MM.1S (cell line): ENCODE measurements at regions not wholly inside any gene's neighbourhood (a gene's known extent, or its start where the extent isn't known, plus 50 kb on each side); places are given as distances from the start of the nearest gene placed in this dataset.
"Not testable (repeated sequence)": the region's sequence is repeated elsewhere in the genome, so short reads cannot be mapped to it uniquely, and the experiment has no call there.

Experiments used
- DNase-seq: peaks from one replicate; pipeline ENCODE4 v3.0.0-alpha.2; 2015
- H2AFZ ChIP-seq: fragments of 300-600 bp; sonication (generic); 2 replicates; pipeline ENCODE4 v1.6.0; 2016; ENCODE audit warnings: antibody characterized with exemption, low read length
- H3F3A ChIP-seq: fragments of 300-600 bp; sonication (generic); 2 replicates; pipeline ENCODE4 v1.6.1; 2016; ENCODE audit warnings: mild to moderate bottlenecking, antibody characterized with exemption, low read length, moderate library complexity, mixed read lengths; ENCODE audit not compliant: insufficient read depth
- H3K27ac ChIP-seq: fragments of 300-600 bp; sonication (generic); 2 replicates; pipeline ENCODE4 v1.5.1; 2016; ENCODE audit warnings: mild to moderate bottlenecking, low read length
- H3K27me3 ChIP-seq: fragments of 300-600 bp; sonication (generic); replicated peaks from 2 replicates; pipeline ENCODE4 v1.6.0; 2016; ENCODE audit warnings: low read length; ENCODE audit not compliant: insufficient read depth
- H3K36me3 ChIP-seq: fragments of 300-600 bp; sonication (generic); replicated peaks from 2 replicates; pipeline ENCODE4 v1.6.1; 2016; ENCODE audit warnings: mild to moderate bottlenecking, low read length, mixed read lengths; ENCODE audit not compliant: insufficient read depth
- H3K4me1 ChIP-seq: fragments of 300-600 bp; sonication (generic); 2 replicates; pipeline ENCODE4 v1.6.1; 2016; ENCODE audit warnings: low read length, mixed read lengths
- H3K4me2 ChIP-seq: fragments of 300-600 bp; sonication (generic); 2 replicates; pipeline ENCODE4 v1.6.0; 2016; ENCODE audit warnings: low read depth, low read length
- H3K4me3 ChIP-seq: fragments of 300-600 bp; sonication (generic); 2 replicates; pipeline ENCODE4 v1.5.1; 2016; ENCODE audit warnings: low read length, mixed read lengths
- H3K79me2 ChIP-seq: fragments of 300-600 bp; sonication (generic); 2 replicates; pipeline ENCODE4 v1.6.1; 2016; ENCODE audit warnings: mixed run types, low read length, mixed read lengths
- H3K9ac ChIP-seq: fragments of 300-600 bp; sonication (generic); 2 replicates; pipeline ENCODE4 v1.6.1; 2016; ENCODE audit warnings: low read length, mixed read lengths
- H3K9me2 ChIP-seq: fragments of 300-600 bp; sonication (generic); replicated peaks from 2 replicates; pipeline ENCODE4 v1.6.1; 2016; ENCODE audit warnings: mild to moderate bottlenecking, low read length, mixed read lengths; ENCODE audit not compliant: insufficient read depth
- H3K9me3 ChIP-seq: fragments of 300-600 bp; sonication (generic); replicated peaks from 2 replicates; pipeline ENCODE4 v1.6.1; 2016; ENCODE audit warnings: mild to moderate bottlenecking, low read length, mixed read lengths; ENCODE audit not compliant: insufficient read depth
- H4K20me1 ChIP-seq: fragments of 300-600 bp; sonication (generic); 2 replicates; pipeline ENCODE4 v1.6.1; 2016; ENCODE audit warnings: mild to moderate bottlenecking, low read length, moderate library complexity, mixed read lengths; ENCODE audit not compliant: insufficient read depth
- EZH2 ChIP-seq: fragments of 300-600 bp; sonication (generic); optimal IDR thresholded peaks from 2 replicates; pipeline ENCODE3; 2017; ENCODE audit warnings: low read depth, mild to moderate bottlenecking, antibody characterized with exemption, low read length, mixed read lengths
- EZH2phosphoT487 ChIP-seq: fragments of 300-600 bp; sonication (generic); IDR thresholded peaks from 2 replicates; pipeline ENCODE4 v1.6.1; 2018; ENCODE audit warnings: antibody characterized with exemption, low read length
- TF ChIP-seq, protein P1 (sequence below): fragments of 300-600 bp; sonication (generic); IDR thresholded peaks from 2 replicates; pipeline ENCODE4 v1.5.1; 2016; ENCODE audit warnings: antibody characterized with exemption, low read length, mixed read lengths

DNA sequence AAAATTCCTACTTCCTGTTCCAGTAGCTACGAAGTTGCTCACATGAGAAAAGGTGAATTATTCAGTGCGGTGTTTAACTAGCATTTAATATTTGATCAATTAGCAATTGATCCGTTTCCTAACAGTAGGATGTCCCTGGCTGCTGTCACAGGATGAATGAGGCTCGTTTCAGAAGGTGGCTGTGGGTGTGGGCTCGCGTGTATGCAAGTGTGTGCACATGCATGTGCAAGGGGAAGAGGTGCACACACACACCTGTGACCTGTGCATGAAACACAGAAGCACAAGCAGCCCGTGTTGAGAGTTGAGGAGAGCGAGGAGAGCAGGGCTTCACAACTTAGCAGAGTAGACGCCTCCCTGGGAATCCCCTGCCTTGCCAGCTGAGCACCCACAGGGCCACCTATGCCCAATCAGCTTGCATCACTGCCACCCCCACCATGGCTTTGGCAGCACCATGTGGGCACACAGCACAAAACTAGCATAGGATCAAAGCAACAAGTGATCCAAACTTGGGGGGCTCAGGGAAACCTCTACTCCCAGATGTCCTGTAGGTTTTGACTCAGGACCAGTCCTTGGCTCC, 107.2 kb downstream of the C5orf15 start:
- Histone ChIP-seq H4K20me1 (no peaks in the 10 kb centered on the region), H3K4me2 (no peak overlapping the region), H3K9ac (no peak overlapping the region), H3K9me2 (no peaks in the 10 kb centered on the region), H3K9me3 (no peaks in the 10 kb centered on the region), H3F3A (no peaks in the 10 kb centered on the region), H3K4me1 (0 out of 2 replicates have a peak, but pooled peaks cover 6% of the 10 kb centered on the region), H3K27ac (no peak overlapping the region), H2AFZ (no peak overlapping the region), H3K27me3 (0 out of 2 replicates have a peak, but pooled peaks cover 7% of the 10 kb centered on the region), H3K36me3 (no peaks in the 10 kb centered on the region), H3K4me3 (no peak overlapping the region), H3K79me2 (no peaks in the 10 kb centered on the region)
- TF ChIP-seq EZH2 (no peak), EZH2phosphoT487 (no peak)
- TF ChIP-seq, protein P1, sequence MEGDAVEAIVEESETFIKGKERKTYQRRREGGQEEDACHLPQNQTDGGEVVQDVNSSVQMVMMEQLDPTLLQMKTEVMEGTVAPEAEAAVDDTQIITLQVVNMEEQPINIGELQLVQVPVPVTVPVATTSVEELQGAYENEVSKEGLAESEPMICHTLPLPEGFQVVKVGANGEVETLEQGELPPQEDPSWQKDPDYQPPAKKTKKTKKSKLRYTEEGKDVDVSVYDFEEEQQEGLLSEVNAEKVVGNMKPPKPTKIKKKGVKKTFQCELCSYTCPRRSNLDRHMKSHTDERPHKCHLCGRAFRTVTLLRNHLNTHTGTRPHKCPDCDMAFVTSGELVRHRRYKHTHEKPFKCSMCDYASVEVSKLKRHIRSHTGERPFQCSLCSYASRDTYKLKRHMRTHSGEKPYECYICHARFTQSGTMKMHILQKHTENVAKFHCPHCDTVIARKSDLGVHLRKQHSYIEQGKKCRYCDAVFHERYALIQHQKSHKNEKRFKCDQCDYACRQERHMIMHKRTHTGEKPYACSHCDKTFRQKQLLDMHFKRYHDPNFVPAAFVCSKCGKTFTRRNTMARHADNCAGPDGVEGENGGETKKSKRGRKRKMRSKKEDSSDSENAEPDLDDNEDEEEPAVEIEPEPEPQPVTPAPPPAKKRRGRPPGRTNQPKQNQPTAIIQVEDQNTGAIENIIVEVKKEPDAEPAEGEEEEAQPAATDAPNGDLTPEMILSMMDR = no peak
- DNase-seq = peak; percentile 22

- peak; percentile 48 for DNase-seq
- 0 out of 2 replicates have a peak, but pooled peaks cover 7% of the 10 kb centered on the region for H3K27me3 ChIP-seq
- no peaks in the 10 kb centered on the region for H3K36me3 ChIP-seq
- no peak for TF ChIP-seq EZH2
- TF ChIP-seq, protein P1 = no peak
- no peak for TF ChIP-seq EZH2phosphoT487
- no peak overlapping the region for H3K4me3 ChIP-seq
- peak overlapping the region; percentile 4; the same call in 1 of the 2 replicates for H3K4me2 ChIP-seq
- no peak overlapping the region for H3K9ac ChIP-seq
- H4K20me1 ChIP-seq = no peaks in the 10 kb centered on the region
- no peaks in the 10 kb centered on the region for H3K79me2 ChIP-seq
- no peaks in the 10 kb centered on the region for H3K9me2 ChIP-seq
- no peak overlapping the region for H2AFZ ChIP-seq
- no peak overlapping the region for H3K27ac ChIP-seq
- H3K4me1 ChIP-seq = 0 out of 2 replicates have a peak, but pooled peaks cover 6% of the 10 kb centered on the region
- no peaks in the 10 kb centered on the region for H3F3A ChIP-seq
- H3K9me3 ChIP-seq = no peaks in the 10 kb centered on the region
These were observed 109.4 kb downstream of the C5orf15 start for GRCh38 chr5:133859073-133859472.

GRCh38 chr5:133857595-133858313, 110.7 kb downstream of the C5orf15 start:
- not testable (repeated sequence) for H3K36me3 ChIP-seq, H3K9me2 ChIP-seq, H3K4me3 ChIP-seq, H3F3A ChIP-seq, H3K9ac ChIP-seq, DNase-seq, H3K27me3 ChIP-seq, H3K27ac ChIP-seq, H3K4me2 ChIP-seq, H4K20me1 ChIP-seq, H3K9me3 ChIP-seq, H2AFZ ChIP-seq, H3K79me2 ChIP-seq, H3K4me1 ChIP-seq

GRCh38 chr5:133854554-133854953, 113.9 kb downstream of the C5orf15 start:
- Histone ChIP-seq H2AFZ (no peak overlapping the region), H3K4me3 (no peak overlapping the region), H3K9me3 (no peaks in the 10 kb centered on the region), H3K4me1 (0 out of 2 replicates have a peak, but pooled peaks cover 6% of the 10 kb centered on the region), H3K79me2 (no peaks in the 10 kb centered on the region), H3K4me2 (no peak overlapping the region), H3K27me3 (no peaks in the 10 kb centered on the region), H3K9me2 (no peaks in the 10 kb centered on the region), H4K20me1 (no peaks in the 10 kb centered on the region), H3K9ac (no peak overlapping the region), H3K27ac (no peak overlapping the region), H3K36me3 (no peaks in the 10 kb centered on the region), H3F3A (no peaks in the 10 kb centered on the region)
- DNase-seq = no peak
- TF ChIP-seq EZH2 = no peak
- no peak for TF ChIP-seq EZH2phosphoT487
- TF ChIP-seq, protein P1 = no peak
